ENCODE measurements at regions not wholly inside any gene's neighbourhood (a gene's known extent, or its start where the extent isn't known, plus 50 kb on each side); places are given as distances from the start of the nearest gene placed in this dataset.

DNA sequence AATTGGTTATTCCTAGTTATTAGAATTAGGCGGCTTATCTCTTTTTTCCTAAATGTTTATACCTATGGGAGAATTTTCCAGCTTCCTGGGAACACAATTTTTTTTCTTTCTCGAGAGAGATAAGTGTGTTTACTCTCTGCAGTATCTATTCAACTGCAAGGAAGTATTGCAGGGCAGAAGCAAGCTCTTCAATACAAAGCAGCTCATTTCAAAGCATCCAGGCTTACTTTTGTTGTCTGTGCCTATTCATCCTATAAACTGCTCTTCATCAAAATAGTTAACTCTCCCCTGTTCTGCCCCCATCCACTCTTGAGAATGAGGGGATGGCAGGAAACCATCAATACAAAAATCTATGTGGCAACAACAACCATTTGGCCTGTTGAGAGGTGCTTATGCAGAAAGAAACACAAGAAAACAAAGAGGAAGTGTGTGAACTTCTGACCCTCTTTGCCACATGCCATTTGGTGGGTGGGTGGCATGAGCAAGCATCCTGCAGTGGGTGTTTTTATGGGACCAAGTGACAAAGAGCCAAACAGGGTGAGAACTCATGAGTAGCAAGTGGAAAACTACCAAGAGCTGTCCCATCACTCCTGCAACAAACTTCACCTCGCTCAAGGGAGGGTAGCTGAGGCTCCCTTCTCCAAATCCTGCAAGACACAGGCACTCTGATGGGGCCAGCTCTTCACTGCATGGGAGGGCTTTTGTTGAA, 50.6 kb upstream of the MRPS6 start:
- peak in 1 of 51 donors; percentile 1 for DNase-seq

DNA sequence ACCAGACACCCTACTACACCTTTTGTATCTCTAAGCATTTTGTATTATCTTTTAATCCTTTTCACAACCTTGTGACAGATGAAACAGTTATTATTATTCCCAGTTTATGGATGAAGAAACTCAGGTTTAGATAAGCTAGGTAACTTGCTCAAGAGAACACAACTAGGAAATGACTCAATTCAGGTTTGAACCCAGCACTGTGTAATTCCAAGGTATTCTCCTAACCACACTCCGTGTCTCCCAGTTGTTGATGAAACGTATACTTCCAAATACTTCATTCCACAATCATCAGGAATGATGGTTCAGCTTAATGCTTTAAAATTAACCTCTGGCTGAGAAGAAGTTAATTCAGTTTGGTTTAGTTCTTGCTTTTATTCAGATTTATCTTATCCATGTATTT, 51.7 kb upstream of the MRPS6 start:
- no peak for DNase-seq

DNA sequence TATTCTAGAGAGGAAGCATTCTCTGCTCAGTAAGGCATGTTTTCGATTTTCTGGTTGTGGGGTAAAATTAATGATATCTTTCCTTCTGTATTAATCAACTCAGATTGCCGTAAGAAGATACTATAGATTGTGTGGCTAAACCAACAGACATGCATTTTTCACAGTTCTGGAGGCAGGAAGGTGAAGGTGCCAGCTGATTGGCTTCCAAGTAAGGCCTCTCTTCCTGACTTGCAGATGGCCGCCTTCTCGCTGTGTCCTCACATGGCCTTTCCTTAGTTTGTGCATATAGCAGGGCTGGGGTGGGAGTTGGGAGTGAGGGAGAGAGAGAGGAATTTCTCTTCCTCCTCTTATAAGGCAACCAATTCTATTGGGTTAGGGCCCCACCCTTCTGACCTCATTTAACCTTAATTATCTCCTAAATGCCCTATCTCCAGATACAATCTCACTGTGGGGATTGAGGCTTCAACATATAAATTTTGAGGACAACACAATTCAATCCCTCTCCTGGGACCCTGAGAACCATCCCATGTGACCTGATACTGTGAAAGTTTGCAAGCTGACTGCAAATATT, 52.3 kb upstream of the MRPS6 start:
- DNase-seq = no peak

DNA sequence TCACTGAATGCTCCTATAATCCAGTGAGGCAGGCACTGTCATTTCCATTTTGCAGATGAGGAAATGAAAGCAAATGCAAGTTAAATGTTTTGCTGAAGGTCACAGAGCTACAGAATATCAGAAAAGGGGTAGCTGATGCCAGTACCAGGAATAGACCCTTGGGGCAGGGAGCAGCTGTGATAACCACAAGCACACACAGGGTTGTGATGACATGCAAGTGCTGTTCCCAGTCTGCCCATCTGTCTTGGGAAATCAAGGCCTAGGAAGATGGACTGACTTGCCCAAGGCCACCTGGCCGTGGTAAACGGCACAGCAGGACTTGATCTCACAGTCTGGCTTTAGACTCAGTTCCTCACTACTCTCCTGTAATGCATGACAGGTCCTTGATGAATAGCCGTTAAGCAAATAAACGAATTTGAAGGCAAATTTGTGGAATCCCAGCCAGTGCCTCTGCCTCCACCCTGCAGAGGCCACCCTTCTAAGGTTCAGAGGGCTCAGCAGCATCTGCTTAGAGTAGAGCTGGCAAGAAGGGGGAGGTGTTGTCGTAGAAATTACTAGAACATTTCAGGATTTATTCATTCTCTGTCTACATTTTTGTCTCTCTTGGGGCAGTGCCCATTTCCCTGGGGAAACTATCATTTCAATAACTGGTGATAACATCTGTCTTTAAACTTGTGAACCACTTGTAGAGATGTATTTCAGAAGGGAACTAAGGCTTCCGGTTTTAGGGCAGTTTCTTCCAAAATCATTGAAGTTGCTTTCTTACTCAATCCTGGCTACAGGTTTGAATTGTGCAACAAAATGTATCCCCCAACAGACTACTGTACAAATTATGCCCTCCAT, 53.2 kb upstream of the MRPS6 start:
- DNase-seq = peak in 1 of 51 donors; percentile 15

DNA sequence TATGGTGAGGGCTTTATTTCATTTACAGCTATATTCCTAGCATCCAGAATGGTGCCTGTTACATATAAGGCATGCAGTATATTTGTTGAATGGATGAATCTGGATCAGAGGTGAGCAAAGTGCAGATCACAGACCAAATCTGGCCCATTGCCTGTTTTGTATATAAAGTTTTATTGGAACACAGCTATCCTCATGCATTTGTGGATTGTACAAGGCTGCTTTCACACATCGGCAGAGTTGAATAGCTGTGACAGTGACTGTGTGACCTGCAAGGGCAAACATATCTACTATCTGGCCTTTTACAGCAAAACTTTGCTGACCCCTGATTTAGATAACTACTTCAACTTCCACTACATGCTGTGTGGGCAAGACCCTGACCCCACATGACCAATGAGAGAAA, 54.0 kb upstream of the MRPS6 start:
- DNase-seq = no peak

DNA sequence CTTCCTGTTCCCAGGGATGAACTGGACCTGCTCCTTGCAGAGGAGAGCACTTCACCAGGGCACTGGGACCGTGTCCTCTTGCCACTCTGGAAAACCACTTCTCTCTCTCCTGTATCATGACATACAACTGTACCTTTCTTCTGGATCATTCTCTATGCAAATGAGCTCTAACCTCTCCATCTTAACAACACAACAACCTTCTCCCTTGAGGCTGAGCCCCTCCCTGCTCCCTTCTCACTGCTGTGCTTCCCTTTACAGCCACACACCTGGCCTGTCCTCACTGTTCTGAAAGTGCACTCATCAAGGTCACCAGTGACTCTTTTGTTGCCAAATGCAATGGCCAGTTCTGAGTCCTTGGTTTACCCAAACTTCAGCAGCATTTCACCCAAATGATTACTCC, 54.5 kb upstream of the MRPS6 start:
- no peak for DNase-seq

DNA sequence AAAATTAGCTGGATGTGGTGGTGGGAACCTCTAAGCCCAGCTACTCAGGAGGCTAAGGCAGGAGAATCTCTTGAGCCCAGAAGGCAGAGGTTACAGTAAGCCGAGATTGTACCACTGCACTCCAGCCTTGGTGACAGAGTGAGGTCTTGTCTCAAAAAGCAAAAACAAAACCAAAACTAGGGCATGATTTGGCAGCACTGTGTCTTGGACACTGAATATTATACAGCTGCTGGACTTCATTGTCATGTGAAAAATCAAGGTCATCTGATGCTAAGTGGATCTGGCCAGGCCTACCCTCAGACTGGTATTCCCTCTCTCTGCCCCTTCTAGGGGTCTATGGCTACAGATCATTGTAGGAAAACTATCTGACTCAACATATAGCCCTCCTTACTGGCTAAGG, 55.2 kb upstream of the MRPS6 start:
- no peak for DNase-seq

DNA sequence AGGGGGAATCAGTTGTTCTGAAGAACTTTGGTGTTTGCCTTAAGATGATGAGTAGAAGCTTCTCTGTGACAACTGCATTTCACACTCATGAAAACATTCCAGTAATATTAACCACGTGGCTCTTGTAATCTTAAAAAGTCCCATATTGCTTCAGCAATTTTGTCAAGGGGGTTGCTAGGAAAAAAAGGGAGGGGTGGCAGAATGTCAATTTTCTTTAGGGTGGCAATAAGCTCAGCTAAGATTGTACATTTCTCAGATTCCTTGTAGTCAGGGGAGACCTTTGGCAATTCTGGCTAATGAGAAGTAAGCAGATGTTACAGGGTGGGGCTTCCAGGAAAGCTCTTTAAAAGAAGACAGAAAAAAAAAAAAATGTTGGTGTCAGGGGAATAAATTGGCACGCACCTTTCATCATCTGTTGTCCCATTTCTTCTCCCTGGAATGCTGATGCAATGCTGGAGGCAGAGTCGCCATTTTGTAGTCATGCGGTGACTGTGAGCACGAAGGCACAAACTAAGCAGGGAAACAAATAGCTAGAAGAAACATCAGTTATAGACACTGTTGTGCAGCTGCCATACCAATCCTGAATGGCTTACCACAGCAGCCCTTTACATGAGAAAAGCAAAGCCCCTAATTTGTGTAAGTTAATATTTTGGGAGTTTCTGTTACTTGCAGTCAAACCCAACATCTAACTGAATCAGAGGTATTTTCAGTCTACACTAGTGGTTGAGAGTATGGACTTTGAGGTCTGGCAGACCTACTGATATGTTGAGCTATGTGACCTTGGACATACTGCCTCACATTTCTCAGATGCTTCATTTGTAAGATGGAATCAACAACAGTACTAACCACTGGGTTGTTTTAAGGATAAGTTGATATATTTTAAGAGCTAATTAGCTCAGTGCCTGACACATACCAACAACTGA, 56.1 kb upstream of the MRPS6 start:
- DNase-seq = no peak

DNA sequence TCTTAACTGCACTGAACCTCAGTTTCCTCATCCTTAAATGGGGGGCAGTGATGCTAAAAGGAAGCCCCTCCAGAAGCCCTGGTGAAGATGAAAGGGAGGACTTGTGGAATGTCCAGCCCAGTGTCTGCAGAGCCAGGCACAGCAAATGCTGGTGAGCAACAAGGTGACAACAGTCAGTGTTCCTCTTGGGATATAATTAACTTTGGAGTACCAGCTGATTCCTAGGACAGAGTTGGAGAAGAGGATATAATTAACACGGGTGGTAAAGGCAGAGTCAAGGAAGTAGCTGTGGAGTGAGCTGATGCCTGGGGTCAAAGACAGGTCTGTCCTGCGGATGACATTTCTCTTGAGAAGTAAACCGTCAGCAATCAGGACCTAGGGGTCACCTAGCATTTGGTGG, 60.7 kb upstream of the MRPS6 start:
- no peak for DNase-seq

DNA sequence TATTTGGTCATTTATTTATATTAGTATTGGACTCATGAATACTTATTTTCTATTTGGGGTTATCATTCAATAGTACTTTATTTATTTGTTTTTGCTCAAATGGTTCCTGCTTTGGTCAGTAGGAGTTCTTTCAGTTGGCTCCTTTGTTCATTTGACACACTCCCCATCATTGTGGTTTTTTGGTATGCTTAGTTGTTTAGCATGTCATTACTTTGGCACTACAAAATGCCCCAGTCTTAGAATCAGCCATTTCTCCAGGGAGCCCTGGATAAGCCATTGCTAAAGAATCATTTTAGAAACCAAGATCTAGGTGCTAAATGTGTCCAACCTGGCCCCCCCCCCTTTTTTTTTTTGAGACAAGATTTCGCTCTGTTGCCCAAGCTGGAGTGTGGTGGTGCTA, 61.7 kb upstream of the MRPS6 start:
- DNase-seq = no peak

DNA sequence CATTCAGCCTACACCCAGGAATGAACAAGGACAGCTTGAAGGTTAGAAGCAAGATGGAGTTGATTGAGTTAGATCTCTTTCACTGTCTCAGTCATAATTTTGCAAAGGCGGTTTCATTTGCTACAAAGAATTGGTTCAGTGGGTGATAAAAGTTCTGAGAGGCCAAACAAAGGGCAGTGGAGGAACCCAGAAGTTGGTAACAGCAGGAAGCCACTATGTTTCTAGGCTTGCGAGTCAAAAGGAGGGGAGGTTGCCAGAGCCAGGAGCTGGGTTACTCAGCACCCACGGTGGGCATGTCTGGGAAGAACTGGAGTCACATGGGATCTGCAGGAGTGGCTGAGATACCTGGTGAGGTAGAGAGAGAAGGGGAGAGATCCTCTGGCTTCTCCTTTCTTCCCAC, 64.2 kb upstream of the MRPS6 start:
- DNase-seq = no peak

DNA sequence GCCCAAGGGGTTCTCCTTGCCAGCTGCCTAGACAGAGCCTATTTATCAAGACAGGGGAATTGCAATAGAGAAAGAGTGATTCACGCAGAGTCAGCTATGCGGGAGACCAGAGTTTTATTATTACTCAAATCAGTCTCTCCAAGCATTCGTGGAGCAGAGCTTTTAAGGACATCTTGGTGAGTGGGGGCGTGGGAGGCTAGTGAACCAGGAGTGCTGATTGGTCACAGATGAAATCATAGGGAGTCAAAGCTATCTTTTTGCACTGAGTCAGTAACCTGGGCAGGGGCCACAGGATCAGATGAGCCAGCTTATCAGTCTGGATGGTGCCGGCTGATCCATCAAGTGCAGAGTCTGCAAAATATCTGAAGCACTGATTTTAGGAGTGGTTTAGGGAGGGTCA, 64.8 kb upstream of the MRPS6 start:
- DNase-seq = no peak

DNA sequence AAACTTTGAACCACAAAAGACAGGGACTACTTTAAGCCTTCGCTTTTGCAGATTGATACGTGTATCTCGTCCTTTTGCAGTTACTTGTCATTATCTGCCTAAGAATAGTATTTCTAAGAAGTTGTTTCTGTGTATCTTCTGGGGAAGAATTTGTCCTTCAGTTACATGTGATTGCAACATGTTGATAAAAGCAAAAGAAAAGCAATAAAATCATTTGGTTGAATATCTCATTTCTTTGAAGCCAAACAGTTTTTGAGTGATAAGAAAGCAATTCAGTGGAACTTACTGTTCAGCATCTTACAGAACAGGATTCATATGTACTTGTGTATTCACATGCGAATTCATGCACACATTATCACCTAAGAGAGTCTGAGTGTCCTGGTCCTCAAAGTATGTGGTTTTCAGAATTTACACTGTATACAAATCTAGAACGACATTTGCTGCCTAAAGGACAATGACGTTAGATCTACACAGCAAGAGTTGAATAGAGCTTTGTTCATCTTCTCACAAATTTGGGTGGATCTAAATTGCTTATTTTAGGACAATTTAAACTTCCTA, 66.7 kb upstream of the MRPS6 start:
- DNase-seq = no peak

DNA sequence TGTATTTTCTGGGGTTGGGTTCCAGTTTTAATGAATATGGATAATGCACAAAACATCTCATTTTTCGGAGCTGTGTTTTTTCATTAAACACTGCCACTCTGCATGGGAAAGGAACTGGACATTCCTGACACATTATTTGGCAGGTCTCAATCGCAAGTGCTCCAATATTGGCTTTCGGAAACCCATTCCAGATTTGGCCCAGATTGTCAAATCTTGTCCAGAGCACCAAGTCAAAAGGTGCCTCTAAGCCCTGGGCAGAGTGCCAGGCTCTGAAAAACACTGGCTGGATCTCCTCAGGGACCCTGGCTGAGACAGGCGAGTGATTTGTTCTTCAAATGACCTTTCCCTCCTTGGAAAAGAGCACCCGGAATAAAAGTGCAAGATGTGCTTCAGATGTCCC, 68.4 kb upstream of the MRPS6 start:
- peak in 7 of 51 donors; percentile 2 to 37 (median 14) for DNase-seq

DNA sequence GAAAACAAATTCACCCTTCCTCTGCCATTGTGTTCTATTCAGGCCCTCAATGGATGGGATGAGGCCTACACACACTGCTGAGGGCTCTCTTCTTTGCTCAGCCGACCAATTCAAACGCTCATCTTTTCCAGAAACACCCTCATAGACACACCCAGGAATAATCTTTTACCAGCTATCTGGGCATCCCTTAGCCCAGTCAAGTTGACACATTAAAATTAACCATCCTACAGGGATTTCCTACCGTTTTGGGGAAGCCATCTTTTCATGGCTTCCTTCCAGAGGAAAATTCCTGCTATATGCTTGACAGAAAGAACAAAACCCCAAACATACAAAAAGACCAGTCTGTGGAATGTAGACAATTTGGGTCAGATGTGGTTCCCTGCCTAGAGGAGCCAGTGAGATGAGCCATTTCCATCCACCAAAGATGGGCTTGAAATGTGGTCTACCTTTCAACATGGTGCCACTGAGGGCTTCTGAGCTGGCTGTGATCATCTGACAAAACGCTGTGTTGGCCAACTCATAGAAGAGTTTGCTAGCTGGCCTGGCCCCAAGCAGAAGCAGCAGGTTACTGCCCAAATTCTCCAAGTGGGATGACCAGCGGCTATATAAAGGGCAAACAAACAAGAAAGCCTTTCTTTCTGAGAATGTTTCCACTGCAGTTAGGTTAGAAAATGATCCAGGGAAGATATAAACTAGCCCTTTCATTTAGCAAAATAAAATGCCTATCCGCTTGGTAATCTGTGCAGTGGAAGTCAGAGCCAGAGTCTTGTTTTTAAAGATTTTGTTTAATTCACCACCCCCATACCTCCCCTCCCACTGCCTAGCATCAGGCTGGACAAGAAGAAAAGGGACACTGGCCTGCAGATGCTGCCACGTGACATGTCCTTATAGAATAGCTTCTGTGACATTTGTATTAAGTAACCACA, 69.1 kb upstream of the MRPS6 start:
- DNase-seq = peak in 1 of 51 donors; percentile 2

DNA sequence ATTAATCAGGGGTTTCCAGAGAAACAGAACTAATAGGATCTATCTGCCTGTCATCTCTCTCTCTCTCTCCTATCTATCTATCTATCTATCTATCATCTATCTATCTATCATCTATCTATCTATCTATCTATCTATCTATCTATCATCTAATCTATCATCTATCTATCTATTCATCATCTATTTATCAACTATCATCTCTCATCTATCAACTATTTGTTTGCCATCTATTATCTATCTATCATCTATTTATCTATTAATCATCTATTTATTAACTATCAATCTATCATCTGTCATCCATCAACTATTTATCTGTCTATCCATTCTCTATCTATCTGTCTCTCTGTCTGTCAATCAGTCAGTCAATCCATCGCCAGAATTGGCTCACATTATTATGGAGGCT, 70.0 kb upstream of the MRPS6 start:
- DNase-seq = no peak

DNA sequence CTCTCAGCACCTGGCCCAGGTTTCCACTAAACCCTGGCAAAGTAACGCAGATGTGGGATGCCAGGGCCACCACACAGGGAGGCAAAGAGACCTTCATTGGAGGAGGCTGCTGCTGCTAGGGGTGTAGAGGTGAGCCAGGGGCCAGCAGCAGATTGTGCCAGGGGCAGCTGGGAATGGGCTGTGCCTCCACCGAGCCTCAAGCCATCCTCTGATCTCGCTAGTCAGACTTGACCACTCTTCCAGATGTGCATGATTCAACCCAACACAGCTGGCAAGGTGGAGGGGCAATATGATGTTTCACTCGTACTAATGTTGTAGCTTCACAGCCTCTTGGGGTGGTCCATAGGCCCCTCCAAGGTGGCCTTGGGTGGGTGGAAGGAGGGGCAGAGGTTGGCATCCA, 73.0 kb upstream of the MRPS6 start:
- DNase-seq = no peak

DNA sequence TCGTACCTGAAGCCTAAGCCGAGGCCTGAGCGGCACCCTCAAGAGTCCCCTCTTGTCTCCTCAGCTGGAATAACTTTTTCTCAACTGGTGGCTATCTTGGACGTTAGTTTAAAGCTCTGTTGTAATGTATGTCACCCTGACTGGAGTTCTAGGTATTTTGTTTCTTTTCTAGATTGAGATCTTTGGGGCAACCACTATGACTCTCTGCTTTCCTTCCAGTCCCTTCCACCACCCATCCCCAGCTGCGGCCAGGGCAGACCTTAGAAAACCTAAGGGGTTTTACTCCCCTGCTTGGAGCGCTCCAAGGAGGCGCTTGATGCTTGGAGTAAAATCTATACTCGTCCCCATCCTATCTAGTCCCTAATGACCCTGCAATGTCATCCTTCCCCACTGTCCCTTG, 74.6 kb upstream of the MRPS6 start:
- DNase-seq = no peak

DNA sequence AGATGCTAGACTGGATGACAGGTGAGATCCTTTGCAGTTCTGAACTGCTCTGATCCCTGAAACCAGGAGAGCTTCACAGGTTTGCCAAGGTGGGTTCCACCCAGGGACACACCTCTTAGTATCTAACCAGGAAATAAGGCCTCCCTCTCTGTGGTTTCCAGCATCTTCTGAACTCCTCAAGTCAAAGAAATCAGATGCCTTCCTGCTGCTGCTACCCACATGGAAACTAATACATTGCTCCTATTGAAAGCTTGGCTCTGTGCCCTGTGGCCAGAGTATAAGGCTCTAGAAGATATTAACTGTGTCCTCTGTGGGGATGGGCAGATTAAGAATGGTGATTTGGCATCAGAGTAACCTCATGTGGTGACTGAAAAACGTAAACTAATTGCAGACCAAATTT, 75.0 kb upstream of the MRPS6 start:
- DNase-seq = no peak

DNA sequence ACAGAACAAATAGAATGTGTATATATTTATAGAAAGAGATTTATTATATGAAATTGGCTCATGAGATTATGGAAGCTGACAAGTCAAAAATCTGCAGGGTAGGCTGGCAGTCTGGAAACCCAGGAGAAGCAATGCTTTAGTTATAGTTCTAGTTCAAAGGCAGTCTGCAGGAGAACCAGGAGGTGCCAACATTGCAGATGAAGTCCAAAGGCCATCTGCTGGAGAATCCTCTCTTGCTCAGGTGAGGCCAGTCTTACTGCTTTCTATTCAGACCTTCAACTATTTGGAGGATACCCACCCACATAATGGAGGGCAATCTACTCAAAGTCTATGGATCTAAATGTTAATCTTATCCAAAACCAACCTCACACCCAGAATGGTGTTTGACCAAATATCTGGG, 75.9 kb upstream of the MRPS6 start:
- DNase-seq = no peak

Measured in hypothalamus (tissue), 51 donors.